Vagina (tissue), 2 donors: ENCODE measurements at regions not wholly inside any gene's neighbourhood (a gene's known extent, or its start where the extent isn't known, plus 50 kb on each side); places are given as distances from the start of the nearest gene placed in this dataset.

Experiments used
- CTCF ChIP-seq, 3 experiments: fragments of 450-650 bp in 2 of 3; fragments of 200-600 bp in 1 of 3; sonication (generic) in 1 of 3; IDR thresholded peaks; one replicate each; pipeline ENCODE4 v1.5.1; 2017 to 2019; ENCODE audit warnings: antibody characterized with exemption in 3 of 3, mild to moderate bottlenecking in 2 of 3, moderate library complexity in 2 of 3
- POLR2AphosphoS5 ChIP-seq, 2 donors: sonication (generic); formaldehyde crosslinking; IDR thresholded peaks; one replicate each; pipeline ENCODE4 v1.9.0; 2017; ENCODE audit warnings: antibody characterized with exemption in 2 of 2, mild to moderate bottlenecking in 2 of 2, low read depth in 1 of 2; ENCODE audit not compliant: insufficient read depth in 1 of 2

GRCh38 chr6:105874835-105875626, 211.1 kb upstream of the PRDM1 start:
- no peak for TF ChIP-seq CTCF (IDR thresholded peaks at IDR 0.05)
- no peak for TF ChIP-seq POLR2AphosphoS5 (IDR thresholded peaks at IDR 0.05; ENCODE audit: insufficient read depth in 1 of 2, low read depth in 1 of 2)
